Type B pancreatic cell (in vitro differentiated cells): ENCODE measurements at regions not wholly inside any gene's neighbourhood (a gene's known extent, or its start where the extent isn't known, plus 50 kb on each side); places are given as distances from the start of the nearest gene placed in this dataset.

Experiments
- DNase-seq: peaks from one replicate; pipeline ENCODE4 v3.0.0; 2021; ENCODE audit warnings: mixed read lengths; ENCODE audit not compliant: unreplicated experiment; ENCODE audit errors: extremely low spot score
- H3K27ac Mint-ChIP-seq: 2 replicates; pipeline ENCODE4 v1.8.0; 2021; ENCODE audit warnings: mild to moderate bottlenecking, mixed read lengths
- H3K27me3 Mint-ChIP-seq: 2 replicates; pipeline ENCODE4 v1.8.0; 2021; ENCODE audit warnings: mixed read lengths
- H3K36me3 Mint-ChIP-seq: 2 replicates; pipeline ENCODE4 v1.8.0; 2021; ENCODE audit warnings: mixed read lengths
- H3K4me1 Mint-ChIP-seq: one replicate; pipeline ENCODE4 v1.8.0; 2021; ENCODE audit warnings: mixed read lengths; ENCODE audit not compliant: unreplicated experiment
- H3K4me3 Mint-ChIP-seq: 2 replicates; pipeline ENCODE4 v1.8.0; 2021; ENCODE audit warnings: mild to moderate bottlenecking, mixed read lengths
- H3K9me3 Mint-ChIP-seq: 2 replicates; pipeline ENCODE4 v1.8.0; 2021; ENCODE audit warnings: mixed read lengths
- TF ChIP-seq, protein P1 (sequence below): fragments of 200-600 bp; sonication (generic); conservative IDR thresholded peaks from 2 replicates; pipeline ENCODE4 v1.5.0; 2021; ENCODE audit warnings: antibody characterized with exemption, mild to moderate bottlenecking

DNA sequence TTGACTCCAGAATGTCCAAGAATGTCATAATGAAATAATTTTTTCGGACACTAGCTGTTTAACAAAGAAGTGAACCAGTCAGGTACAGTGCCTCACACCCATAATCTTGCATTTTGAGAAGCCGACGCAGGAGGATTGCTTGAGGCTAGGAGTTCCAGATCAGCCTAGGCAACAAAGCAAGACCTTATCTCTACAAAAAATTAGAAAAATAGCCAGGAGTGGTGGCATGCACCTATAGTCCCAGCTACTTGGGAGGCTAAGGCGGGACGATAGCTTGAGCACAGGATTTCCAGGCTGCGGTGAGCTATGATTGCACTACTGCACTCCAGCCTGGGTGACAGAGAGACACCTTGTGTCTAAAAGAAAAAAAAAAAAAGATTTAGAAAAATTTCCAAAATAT, 235.8 kb upstream of the FN1 start:
- Mint-ChIP-seq H3K4me1 (peaks cover 30% of the 10 kb centered on the region), H3K36me3 (no peaks in the 10 kb centered on the region), H3K27ac (no peak overlapping the region), H3K4me3 (no peak overlapping the region), H3K27me3 (peaks cover 5% of the 10 kb centered on the region), H3K9me3 (peaks cover 5% of the 10 kb centered on the region)
- DNase-seq = no peak
- TF ChIP-seq, protein P1, sequence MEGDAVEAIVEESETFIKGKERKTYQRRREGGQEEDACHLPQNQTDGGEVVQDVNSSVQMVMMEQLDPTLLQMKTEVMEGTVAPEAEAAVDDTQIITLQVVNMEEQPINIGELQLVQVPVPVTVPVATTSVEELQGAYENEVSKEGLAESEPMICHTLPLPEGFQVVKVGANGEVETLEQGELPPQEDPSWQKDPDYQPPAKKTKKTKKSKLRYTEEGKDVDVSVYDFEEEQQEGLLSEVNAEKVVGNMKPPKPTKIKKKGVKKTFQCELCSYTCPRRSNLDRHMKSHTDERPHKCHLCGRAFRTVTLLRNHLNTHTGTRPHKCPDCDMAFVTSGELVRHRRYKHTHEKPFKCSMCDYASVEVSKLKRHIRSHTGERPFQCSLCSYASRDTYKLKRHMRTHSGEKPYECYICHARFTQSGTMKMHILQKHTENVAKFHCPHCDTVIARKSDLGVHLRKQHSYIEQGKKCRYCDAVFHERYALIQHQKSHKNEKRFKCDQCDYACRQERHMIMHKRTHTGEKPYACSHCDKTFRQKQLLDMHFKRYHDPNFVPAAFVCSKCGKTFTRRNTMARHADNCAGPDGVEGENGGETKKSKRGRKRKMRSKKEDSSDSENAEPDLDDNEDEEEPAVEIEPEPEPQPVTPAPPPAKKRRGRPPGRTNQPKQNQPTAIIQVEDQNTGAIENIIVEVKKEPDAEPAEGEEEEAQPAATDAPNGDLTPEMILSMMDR = no peak

DNA sequence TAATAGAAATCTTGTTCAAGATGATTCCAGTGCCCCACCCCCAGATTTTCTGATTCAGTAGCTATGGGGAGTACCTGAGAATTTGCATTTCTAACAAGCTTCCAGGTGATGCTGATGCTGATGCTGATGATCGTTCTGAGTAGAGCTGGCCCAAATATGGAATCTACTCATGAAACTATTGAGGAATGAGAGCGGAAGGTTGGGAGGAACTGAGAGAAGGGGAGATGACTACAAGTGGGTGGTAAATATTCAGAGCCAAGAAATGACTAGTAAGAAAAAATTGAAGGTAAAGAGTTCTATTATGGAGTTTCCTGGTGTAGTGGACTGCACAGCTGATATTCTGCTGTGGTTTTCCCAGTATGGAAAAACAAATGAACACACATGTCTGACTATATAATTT, 235.4 kb upstream of the FN1 start:
- no peak for DNase-seq
- Mint-ChIP-seq H3K4me1 (peaks cover 30% of the 10 kb centered on the region), H3K9me3 (peaks cover 5% of the 10 kb centered on the region), H3K36me3 (no peaks in the 10 kb centered on the region), H3K4me3 (no peak overlapping the region), H3K27me3 (peaks cover 5% of the 10 kb centered on the region), H3K27ac (no peak overlapping the region)
- TF ChIP-seq, protein P1 = no peak

DNA sequence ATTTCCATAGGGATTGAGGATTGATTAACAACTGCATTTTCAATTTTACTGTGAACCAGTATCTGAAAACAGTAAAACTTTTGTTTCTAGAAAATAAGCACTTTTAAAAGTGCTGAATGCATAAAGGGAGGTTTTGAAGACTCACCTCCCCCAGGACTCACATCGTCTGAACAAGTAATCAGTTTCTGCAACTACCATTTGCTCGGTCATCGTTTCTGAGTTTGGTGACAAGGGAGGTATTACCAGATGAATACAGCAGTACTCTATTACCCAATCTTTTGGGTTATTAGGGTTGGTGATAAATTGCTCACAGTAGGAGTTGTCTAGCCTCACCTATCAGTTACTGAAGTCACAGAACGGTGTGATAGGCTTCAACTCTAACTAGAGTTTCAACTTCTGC, 234.5 kb upstream of the FN1 start:
- H3K36me3 Mint-ChIP-seq = no peaks in the 10 kb centered on the region
- peaks cover 30% of the 10 kb centered on the region for H3K4me1 Mint-ChIP-seq
- H3K27me3 Mint-ChIP-seq = peaks cover 5% of the 10 kb centered on the region

DNA sequence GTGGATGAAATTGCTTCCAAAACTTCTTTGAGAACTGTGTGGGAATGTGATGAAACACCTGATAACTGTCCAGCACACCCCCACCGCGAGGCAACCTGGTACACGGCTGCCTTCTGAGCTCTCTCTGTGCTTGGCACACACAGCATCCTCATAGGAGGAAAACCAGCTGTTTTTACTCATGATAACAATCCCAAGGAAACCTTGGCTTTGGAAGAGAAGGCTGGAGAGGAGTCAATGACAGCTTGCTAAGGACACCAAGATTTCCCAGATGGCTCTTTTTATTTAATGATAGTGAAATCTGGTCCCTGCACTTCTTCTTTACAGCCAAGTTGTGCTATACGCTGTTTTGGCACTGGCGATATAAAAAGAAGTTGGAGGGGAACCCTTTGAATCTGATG, 232.5 kb upstream of the FN1 start:
- no peak overlapping the region for H3K4me3 Mint-ChIP-seq
- no peak overlapping the region for H3K27ac Mint-ChIP-seq
- H3K9me3 Mint-ChIP-seq = peaks cover 5% of the 10 kb centered on the region
- peaks cover 5% of the 10 kb centered on the region for H3K27me3 Mint-ChIP-seq
- TF ChIP-seq, protein P1 = no peak
- peaks cover 35% of the 10 kb centered on the region for H3K4me1 Mint-ChIP-seq
- DNase-seq = no peak
- H3K36me3 Mint-ChIP-seq = no peaks in the 10 kb centered on the region

More for the DNA sequence above, 234.5 kb upstream of the FN1 start:
- TF ChIP-seq, protein P1 = no peak
- H3K27ac Mint-ChIP-seq = no peak overlapping the region
- DNase-seq = no peak
- peaks cover 5% of the 10 kb centered on the region for H3K9me3 Mint-ChIP-seq
- H3K4me3 Mint-ChIP-seq = no peak overlapping the region

DNA sequence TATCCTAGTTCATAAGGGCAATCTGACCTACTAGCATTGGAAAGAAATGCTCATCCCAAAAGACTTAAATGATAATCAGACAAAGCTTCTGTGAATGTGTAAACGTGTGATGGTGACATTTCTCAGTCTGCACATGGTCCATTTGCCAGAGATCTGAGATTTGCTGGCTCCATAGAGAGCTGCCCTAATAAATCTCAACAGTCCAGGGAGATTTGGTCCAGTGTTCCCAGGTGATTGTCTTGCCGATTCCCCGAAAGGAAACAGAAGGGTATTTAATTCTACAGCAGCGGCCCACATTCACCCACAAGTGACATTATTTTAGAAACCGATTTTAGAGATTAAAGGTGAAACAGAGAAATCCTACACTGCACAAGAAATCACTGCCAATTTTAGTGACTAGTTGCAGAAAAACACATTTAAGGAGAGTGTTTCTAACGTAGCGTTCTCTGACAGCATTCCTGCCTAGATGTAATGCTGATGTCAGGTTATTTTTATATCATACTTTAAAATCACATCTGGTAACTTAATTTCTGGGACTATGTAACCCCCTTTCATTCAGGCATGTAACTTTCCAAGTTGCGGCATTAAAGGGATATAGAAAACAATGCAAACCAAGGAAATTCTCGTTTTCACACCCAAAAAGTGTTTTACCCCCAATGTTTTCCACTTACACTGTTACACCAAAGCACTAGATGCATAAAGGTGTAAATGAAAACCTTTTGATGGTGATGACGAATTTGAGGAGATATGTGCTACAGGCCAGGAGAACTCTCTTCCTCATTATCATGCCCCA, 231.9 kb upstream of the FN1 start:
- Mint-ChIP-seq H3K9me3 (peaks cover 5% of the 10 kb centered on the region), H3K4me3 (no peak overlapping the region), H3K36me3 (no peaks in the 10 kb centered on the region), H3K27ac (no peak overlapping the region), H3K27me3 (peaks cover 5% of the 10 kb centered on the region), H3K4me1 (peaks cover 35% of the 10 kb centered on the region)
- TF ChIP-seq, protein P1 = no peak
- DNase-seq = no peak
